NCI-H2107 treated with DMSO at 0.1 percent for 48 hours (cell line): ENCODE measurements at regions not wholly inside any gene's neighbourhood (a gene's known extent, or its start where the extent isn't known, plus 50 kb on each side); places are given as distances from the start of the nearest gene placed in this dataset.
"Not testable (repeated sequence)": the region's sequence is repeated elsewhere in the genome, so short reads cannot be mapped to it uniquely, and the experiment has no call there.

ENCODE experiments used
- DNase-seq: peaks from one replicate; lab custom pipeline; 2025; ENCODE audit not compliant: unreplicated experiment; lab: John Stamatoyannopoulos, UW

GRCh38 chr7:82501346-82501745 is 57.8 kb upstream of the CACNA2D1 start:
- no peak for DNase-seq

- DNase-seq: not testable (repeated sequence)
Observed at GRCh38 chr7:82499546-82499945, 56.0 kb upstream of the CACNA2D1 start.

- DNase-seq: no peak
Observed at GRCh38 chr7:82494420-82494819, 50.8 kb upstream of the CACNA2D1 start.
